NOMO-1 treated with DMSO at 0.1 percent for 48 hours (cell line): ENCODE measurements at regions not wholly inside any gene's neighbourhood (a gene's known extent, or its start where the extent isn't known, plus 50 kb on each side); places are given as distances from the start of the nearest gene placed in this dataset.
"Not testable (repeated sequence)": the region's sequence is repeated elsewhere in the genome, so short reads cannot be mapped to it uniquely, and the experiment has no call there.

ENCODE experiments used
- DNase-seq: peaks from one replicate; lab custom pipeline; 2025; ENCODE audit not compliant: unreplicated experiment; lab: John Stamatoyannopoulos, UW

- DNase-seq = no peak
These were observed 738.0 kb upstream of the PITX2 start for GRCh38 chr4:111360906-111361305.

GRCh38 chr4:111362941-111363361 is 740.1 kb upstream of the PITX2 start:
- no peak for DNase-seq

DNA sequence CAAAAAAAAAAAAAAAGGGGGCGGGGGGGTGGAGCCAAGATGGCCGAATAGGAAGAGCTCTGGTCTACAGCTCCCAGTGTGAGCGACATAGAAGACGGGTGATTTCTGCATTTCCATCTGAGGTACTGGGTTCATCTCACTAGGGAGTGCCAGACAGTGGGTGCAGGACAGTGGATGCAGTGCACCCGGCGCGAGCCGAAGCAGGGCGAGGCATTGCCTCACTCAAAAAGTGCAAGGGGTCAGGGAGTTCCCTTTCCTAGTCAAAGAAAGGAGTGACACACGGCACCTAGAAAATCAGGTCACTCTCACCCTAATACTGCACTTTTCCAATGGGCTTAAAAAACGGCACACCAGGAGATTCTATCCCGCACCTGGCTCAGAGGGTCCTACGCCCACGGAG is 755.0 kb upstream of the PITX2 start:
- DNase-seq = not testable (repeated sequence)

GRCh38 chr4:111388561-111388960 is 756.7 kb upstream of the FAM241A start:
- no peak for DNase-seq

DNA sequence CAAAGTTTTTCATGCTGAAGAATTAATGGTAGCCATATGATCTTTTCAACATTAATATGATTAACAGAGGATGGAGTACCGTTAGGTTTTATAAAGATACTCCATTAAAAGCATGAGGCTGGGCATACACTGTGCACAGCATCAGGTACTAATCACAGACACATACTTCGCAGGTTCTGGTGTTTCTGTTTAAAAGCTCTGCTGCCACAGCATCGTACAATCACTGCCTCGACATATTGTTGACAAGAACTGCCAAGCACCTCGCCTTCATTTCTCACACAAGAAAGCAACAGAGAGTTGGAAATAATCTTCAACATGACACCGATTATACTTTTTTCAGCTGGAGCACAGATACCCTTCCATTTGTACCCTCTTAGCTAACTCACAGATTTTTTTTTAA is 753.4 kb upstream of the FAM241A start:
- no peak for DNase-seq

DNA sequence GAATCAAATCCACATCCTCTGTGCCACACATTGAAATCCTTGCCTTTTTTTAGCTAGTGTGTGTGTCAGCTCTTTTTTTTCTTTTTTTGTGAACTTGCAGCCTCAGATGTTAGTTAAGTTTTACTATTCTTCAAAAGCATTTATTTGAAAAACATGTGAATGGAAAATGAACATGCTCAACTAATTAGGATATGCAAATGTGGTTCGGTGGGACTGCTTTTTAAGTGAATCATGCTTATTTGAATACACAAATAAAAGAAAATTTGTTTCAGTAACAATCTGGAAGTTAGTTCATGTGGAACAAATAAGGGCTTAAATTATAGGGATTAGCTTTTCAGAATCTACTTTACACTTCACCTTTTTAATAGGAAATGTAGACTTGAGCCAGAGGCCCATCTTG is 751.5 kb upstream of the FAM241A start:
- no peak for DNase-seq

DNA sequence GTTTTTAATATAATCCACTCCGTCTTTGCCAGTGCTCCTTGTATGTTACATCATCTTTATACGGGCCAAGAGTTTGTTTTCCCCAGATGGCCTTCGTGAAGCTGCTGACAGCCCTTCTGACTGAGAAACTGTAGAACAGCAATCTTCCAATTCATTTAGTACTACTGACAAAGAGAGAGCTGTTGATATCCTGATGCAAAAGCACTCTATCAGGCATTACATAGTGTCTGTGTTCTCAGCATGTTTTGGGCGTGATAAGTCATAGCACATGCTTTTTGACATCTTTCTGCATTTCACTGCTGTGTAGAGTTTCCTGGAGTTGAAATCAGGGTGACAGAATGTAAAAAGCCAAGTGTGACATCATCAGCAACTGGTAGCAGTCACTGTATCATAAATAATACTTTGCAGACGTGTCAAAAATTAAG is 746.3 kb upstream of the FAM241A start:
- no peak for DNase-seq

GRCh38 chr4:111399623-111400022 is 745.6 kb upstream of the FAM241A start:
- DNase-seq = no peak

- DNase-seq = no peak
These were observed 744.5 kb upstream of the FAM241A start for GRCh38 chr4:111400741-111401140.

- no peak for DNase-seq
These were observed 740.6 kb upstream of the FAM241A start for GRCh38 chr4:111404673-111405072.

DNA sequence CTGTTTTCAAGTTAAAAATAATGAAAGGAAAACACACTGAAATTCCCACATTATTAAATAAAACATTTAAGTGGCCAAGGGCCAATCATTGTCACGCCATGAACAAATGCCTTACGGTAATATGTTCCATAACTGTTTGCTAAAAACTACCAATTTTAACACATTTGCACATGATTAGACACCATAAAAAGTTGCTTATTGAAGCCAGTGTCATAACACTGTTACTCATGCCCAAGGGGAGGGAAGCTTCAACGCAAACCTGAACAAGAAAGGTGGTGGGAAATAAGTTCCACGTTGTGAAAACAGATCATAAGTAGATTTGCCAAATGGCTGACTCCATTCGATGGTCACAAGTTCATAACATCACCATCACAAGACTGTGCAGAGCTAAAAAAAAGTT is 739.3 kb upstream of the FAM241A start:
- no peak for DNase-seq

- no peak for DNase-seq
These were observed 734.7 kb upstream of the FAM241A start for GRCh38 chr4:111410571-111410970.

DNA sequence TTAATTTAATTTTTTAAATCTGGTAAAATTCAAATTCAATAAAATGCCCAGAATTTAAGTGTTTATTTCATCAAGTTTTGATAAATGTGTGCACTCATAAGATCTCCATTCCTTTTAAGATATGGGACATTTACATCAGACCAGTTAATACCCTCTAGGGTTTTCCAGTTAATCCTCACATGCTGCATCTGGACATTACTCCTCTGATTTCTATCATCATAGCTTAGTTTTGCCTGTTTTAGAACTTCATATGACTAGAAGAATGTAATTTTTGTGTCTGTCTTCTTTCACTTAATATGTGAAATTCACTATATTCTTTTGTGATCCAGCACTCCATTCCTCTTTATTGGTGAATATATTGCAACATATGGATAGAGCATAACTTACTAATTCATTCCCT is 727.7 kb upstream of the FAM241A start:
- DNase-seq = no peak

DNA sequence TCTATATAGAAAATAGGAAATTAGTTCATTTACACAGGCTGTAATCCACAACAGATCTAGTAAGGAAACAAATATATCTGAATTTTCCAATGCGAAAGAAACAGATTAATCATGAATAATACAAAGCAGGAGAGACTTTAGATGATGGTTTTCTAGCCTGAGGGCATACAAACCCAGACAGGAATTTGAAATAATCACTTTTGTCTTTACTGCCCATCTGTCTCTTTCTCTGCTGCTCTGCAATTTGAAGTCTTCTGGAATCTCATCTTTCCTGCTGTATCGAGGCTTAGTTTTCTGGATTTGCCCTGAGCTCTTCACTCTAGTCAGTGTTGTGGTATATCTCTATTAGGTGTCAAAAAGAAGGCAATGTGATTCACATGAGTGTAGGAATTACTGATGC is 711.8 kb upstream of the FAM241A start:
- DNase-seq = no peak

DNA sequence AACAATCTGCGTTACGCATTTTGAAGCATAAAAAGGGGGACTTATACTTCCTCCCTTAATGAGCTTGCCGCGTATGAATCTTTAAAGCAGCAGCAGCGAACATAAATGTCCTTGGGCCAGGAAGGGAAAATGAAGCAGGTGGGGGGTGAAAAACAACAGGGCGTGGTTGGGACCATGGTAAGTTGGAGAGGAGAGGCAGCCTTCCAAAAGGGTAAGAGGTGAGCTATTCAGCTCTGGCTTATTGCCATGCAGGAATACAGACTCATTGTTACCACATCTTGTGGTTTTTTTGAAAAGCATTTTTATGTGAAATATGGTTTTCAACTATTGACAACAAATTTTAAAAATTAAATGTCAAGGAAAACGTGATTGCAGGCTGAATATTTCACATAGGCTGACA is 710.7 kb upstream of the FAM241A start:
- DNase-seq = no peak

GRCh38 chr4:111435986-111436744 is 709.1 kb upstream of the FAM241A start:
- DNase-seq = no peak

GRCh38 chr4:111441687-111442086 is 703.6 kb upstream of the FAM241A start:
- no peak for DNase-seq

DNA sequence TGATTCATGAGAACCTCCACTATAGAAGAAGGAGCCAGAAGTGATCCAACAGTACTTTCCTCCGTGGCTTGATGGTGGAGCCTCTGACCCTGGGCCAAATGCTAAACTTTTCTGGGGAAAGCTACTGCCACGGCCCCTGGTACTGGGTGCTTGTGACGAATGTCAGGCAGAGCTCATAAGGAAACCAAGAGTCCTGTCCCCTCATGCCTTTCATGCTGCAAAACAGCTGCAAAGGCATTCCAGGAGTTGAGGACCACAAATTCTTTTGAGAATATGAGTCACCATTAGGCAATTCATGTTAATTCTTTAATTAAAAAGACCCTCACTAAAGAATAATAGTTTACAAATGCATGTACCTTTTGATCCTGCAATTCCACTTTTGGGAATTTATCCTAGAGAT is 700.4 kb upstream of the FAM241A start:
- DNase-seq = not testable (repeated sequence)

DNA sequence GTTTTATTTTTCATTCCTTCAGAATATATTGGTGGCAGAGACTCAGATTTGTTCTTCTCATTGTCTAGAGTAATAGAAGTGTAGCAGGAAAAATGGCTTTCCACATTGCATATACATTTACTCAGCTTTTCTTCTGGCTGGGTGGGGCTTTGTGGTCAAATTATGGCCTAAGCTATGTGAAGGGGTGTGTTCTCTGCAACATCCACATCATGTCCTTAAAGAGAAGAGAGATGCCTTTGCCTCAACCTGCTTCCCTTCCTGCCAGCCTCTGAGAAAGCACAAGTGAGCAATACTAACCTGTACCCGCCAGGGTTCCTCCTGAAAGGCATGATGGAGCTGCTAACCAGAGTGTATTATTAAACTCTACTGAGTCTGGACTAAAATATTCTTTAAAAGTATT is 695.6 kb upstream of the FAM241A start:
- DNase-seq = no peak

- DNase-seq = no peak
These were observed 694.4 kb upstream of the FAM241A start for GRCh38 chr4:111450867-111451266.

DNA sequence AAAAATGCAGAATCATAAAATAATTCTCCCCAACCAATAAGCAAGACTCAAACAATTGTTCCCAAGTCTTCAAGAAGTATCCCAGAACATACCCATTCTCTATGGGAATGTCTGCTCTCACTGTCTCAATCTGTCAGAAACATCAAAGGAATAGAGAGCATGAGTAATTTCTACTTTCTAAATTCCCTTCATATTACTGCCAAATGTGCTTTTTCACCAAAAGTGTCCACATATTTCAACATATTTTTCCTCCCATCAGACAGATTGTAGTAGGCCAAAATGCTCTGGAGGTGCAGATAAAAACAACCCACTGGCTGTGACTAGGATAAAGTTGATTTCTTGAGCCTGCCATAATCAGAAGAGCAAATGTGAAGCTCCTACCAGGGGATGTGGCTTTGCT is 692.0 kb upstream of the FAM241A start:
- DNase-seq = no peak

GRCh38 chr4:111454961-111455360 is 690.3 kb upstream of the FAM241A start:
- DNase-seq = no peak
